ENCODE measurements at regions not wholly inside any gene's neighbourhood (a gene's known extent, or its start where the extent isn't known, plus 50 kb on each side); places are given as distances from the start of the nearest gene placed in this dataset.

DNA sequence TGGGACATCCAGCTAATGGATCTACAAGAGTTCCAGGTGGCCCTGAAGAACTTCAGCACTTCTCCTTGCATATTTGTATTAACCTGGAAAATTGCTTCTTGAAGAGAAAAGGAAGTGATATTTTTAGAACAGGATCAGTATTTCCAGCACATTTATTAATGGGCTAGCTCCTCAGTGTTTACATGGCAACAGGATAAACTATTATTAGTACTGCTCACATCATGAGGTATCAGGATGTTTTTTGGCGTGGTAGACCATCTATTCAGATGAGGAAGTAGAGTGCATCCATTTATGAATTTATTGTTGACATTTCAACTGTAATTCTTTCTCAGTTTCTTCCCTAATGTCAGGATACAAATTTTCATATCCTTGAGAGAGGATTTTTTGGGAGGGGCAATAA is 144.4 kb downstream of the KCNRG start:
- no peak overlapping the region for H3K27ac ChIP-seq
- H3K36me3 ChIP-seq, result no peaks in the 10 kb centered on the region
- H3K9me3 ChIP-seq, result no peaks in the 10 kb centered on the region
- TF ChIP-seq POLR2A (IDR thresholded peaks at IDR 0.05), result no peak
- TF ChIP-seq EP300 (IDR thresholded peaks at IDR 0.05), result no peak
- no peak for TF ChIP-seq POLR2AphosphoS5 (IDR thresholded peaks at IDR 0.05)
- TF ChIP-seq, protein P1, sequence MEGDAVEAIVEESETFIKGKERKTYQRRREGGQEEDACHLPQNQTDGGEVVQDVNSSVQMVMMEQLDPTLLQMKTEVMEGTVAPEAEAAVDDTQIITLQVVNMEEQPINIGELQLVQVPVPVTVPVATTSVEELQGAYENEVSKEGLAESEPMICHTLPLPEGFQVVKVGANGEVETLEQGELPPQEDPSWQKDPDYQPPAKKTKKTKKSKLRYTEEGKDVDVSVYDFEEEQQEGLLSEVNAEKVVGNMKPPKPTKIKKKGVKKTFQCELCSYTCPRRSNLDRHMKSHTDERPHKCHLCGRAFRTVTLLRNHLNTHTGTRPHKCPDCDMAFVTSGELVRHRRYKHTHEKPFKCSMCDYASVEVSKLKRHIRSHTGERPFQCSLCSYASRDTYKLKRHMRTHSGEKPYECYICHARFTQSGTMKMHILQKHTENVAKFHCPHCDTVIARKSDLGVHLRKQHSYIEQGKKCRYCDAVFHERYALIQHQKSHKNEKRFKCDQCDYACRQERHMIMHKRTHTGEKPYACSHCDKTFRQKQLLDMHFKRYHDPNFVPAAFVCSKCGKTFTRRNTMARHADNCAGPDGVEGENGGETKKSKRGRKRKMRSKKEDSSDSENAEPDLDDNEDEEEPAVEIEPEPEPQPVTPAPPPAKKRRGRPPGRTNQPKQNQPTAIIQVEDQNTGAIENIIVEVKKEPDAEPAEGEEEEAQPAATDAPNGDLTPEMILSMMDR (IDR thresholded peaks at IDR 0.05), result no peak
- DNase-seq, result no peak
- no peak overlapping the region for H3K4me3 ChIP-seq
- no peak for ATAC-seq (ENCODE audit: low FRiP score in 2 of 2)
- no peaks in the 10 kb centered on the region for H3K27me3 ChIP-seq
- H3K4me1 ChIP-seq, result peaks cover 0 to 3% (median 0%) of the 10 kb centered on the region in 4 donors
- 50 to 58% methylated on average over 1 of the region's 1 CpG for WGBS, 2 donors

DNA sequence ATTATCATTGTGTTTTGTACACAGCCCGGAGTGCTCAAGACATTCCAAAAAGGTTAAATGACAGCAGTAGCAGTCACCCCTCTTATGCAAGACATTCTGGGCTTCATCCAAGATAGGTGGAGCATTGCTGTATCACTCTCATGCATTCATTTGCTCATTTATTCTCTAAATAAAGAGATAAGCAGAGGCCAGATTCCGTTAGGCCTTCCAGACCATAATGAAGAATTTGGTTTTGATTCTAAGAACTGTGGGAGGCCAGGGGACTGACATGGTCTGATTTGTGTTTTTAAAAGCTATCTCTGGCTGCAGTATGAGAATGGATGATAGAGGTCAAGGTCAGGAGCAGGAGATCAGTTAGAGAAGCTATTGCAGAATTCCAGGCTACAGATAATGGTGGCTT is 145.8 kb downstream of the KCNRG start:
- DNase-seq, result no peak
- no peaks in the 10 kb centered on the region for H3K9me3 ChIP-seq
- no peaks in the 10 kb centered on the region for H3K27me3 ChIP-seq
- WGBS, 2 donors, result 58 to 68% methylated on average over 2 of the region's 2 CpGs
- H3K27ac ChIP-seq, result no peak overlapping the region
- TF ChIP-seq, protein P1 (IDR thresholded peaks at IDR 0.05), result no peak
- TF ChIP-seq POLR2AphosphoS5 (IDR thresholded peaks at IDR 0.05), result no peak
- no peak for TF ChIP-seq POLR2A (IDR thresholded peaks at IDR 0.05)
- TF ChIP-seq EP300 (IDR thresholded peaks at IDR 0.05), result no peak
- ATAC-seq (ENCODE audit: low FRiP score in 2 of 2), result no peak
- H3K36me3 ChIP-seq, result no peaks in the 10 kb centered on the region
- no peak overlapping the region for H3K4me3 ChIP-seq
- peaks cover 0 to 3% (median 0%) of the 10 kb centered on the region in 4 donors for H3K4me1 ChIP-seq

DNA sequence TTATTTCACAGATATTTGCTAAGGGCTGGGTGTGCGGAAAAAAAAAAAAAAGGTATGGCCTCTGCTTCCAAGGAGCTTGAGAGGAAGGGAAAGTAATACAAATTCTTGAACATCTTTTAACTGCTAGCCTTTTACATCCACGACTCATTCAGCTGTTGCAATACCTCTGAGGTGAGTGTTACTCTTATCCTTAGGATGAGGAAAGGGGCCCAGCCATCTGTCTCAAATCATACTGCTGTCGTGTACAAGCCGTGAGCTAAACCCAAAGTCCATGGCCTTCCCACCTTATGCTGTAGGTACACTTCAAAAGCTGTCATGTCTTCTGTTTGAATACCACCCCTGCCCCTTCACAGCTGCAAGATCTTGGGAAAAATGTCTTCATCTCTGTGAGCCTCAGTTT is 146.8 kb downstream of the KCNRG start:
- no peak for ATAC-seq (ENCODE audit: low FRiP score in 2 of 2)
- TF ChIP-seq EP300 (IDR thresholded peaks at IDR 0.05) (no peak), POLR2AphosphoS5 (IDR thresholded peaks at IDR 0.05) (no peak)
- WGBS, 2 donors, result 85 to 89% methylated on average over 4 of the region's 4 CpGs
- no peaks in the 10 kb centered on the region for H3K36me3 ChIP-seq
- peaks cover 0 to 3% (median 0%) of the 10 kb centered on the region in 4 donors for H3K4me1 ChIP-seq
- no peaks in the 10 kb centered on the region for H3K27me3 ChIP-seq
- DNase-seq, result no peak
- no peaks in the 10 kb centered on the region for H3K9me3 ChIP-seq
- H3K4me3 ChIP-seq, result no peak overlapping the region
- no peak overlapping the region for H3K27ac ChIP-seq

DNA sequence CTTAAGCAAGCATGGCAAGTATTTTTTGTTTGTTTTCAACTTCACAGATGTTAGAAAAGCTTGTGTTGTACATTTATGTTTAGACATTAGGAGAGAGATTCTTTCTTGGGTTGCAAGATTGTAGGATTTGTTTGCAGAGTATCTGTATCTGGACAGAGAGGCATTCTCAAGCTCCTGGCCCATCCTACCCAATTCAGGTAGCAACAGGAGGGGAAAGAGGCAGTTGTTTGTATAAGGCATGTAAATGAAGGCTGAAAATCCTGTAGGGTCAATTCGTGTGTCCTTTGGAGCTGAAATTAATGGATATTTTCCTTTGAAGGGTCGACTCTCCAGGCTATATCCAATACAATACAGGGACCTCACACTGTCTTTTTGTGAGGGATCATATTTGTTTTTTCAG is 147.3 kb downstream of the KCNRG start:
- 72 to 73% methylated on average over 2 of the region's 2 CpGs for WGBS, 2 donors
- Histone ChIP-seq H3K27me3 (no peaks in the 10 kb centered on the region), H3K27ac (no peak overlapping the region), H3K4me1 (peaks cover 0 to 3% (median 0%) of the 10 kb centered on the region in 4 donors), H3K9me3 (no peaks in the 10 kb centered on the region), H3K36me3 (no peaks in the 10 kb centered on the region), H3K4me3 (no peak overlapping the region)
- ATAC-seq (ENCODE audit: low FRiP score in 2 of 2) (no peak), DNase-seq (no peak)
- no peak for TF ChIP-seq POLR2AphosphoS5 (IDR thresholded peaks at IDR 0.05)
- TF ChIP-seq POLR2A (IDR thresholded peaks at IDR 0.05), result no peak
- TF ChIP-seq EP300 (IDR thresholded peaks at IDR 0.05), result no peak
- TF ChIP-seq, protein P1 (IDR thresholded peaks at IDR 0.05), result no peak

DNA sequence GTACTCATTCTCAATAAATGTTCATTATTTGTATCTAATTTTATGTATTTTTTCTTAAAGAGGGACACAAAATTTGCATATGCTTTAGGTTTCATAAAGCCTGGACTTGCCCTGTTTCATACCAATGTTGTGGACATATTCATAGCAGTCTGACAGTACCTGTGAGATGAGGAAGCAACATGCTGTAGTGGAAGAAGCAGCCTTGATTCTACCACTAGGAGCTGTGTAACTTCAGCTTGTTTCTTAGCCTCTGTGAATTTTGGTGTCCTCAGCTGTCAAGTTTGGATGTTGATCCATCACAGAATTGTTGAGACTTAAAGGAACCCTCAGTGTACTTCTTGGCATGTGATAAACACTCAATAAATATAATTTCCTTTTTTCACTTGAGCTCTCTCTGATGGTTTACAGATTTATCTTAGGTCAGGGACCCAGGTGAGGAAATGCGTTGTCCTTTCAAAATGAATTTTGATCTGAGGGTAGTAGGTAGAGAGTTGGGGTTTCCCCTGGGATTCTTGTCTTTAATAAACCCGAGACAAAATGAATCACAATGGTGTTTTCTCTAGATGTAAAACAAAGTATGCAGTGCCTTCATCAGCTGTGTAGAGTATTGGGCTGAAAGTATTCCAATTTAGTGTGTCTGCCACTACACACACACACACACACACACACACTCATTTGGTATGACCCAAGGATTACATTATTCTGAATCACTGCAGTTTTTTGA is 152.1 kb downstream of the KCNRG start:
- Histone ChIP-seq H3K4me3 (no peak overlapping the region), H3K36me3 (no peaks in the 10 kb centered on the region), H3K27me3 (no peaks in the 10 kb centered on the region), H3K27ac (no peak overlapping the region), H3K9me3 (no peaks in the 10 kb centered on the region), H3K4me1 (no peaks in the 10 kb centered on the region)
- TF ChIP-seq POLR2A (IDR thresholded peaks at IDR 0.05), result no peak
- no peak for TF ChIP-seq POLR2AphosphoS5 (IDR thresholded peaks at IDR 0.05)
- no peak for TF ChIP-seq EP300 (IDR thresholded peaks at IDR 0.05)
- TF ChIP-seq, protein P1 (IDR thresholded peaks at IDR 0.05), result no peak
- no peak for DNase-seq
- WGBS, 2 donors, result 82 to 84% methylated on average over 2 of the region's 2 CpGs
- ATAC-seq (ENCODE audit: low FRiP score in 2 of 2), result no peak
